ENCODE measurements at regions not wholly inside any gene's neighbourhood (a gene's known extent, or its start where the extent isn't known, plus 50 kb on each side); places are given as distances from the start of the nearest gene placed in this dataset.
"Not testable (repeated sequence)": the region's sequence is repeated elsewhere in the genome, so short reads cannot be mapped to it uniquely, and the experiment has no call there.

DNA sequence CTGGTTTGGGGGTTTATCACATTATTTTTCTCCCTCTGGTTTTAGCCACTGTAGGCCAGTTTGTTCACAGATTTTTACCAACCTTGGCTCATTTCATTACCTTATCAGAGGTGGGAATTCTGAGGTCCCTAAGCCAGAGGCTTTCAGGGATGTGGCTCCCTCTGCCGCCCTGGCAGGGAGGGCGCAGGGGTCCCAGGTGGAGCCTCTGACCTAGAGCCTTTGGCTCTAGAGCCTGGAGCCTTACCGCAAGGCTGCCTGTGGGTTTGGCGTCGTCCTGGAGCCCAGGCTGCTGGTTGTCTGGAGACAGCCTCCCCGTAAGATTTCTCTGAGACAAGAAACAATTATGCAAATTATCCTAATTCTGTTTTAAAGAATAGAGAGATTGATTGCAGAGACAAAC, 188.0 kb downstream of the LMLN start:
- not testable (repeated sequence) for DNase-seq (ENCODE audit: low read depth); H3K4me3 ChIP-seq (ENCODE audit: low read depth, low read length)

DNA sequence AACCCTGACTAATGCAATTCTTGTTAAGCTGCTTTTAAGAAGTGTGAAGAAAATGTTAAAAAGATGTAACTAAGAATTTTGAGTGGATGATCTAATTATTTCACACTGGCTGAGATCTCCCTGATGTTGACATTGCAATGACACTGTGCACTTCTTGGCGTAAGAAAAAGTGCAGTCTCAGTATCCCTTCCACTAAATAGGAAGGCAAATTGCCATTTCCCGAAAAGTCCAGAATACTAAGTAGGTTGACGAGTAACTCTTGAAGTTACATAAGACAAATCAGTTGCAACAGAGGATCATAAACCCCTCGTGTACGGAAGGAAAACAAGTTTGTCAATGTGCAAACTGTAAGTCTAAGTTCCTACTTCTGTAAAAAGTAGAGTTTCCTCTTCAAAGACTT, 189.9 kb downstream of the LMLN start:
- DNase-seq (ENCODE audit: low read depth); H3K4me3 ChIP-seq (ENCODE audit: low read depth, low read length): not testable (repeated sequence)

More for the DNA sequence above, 188.0 kb downstream of the LMLN start:
- TF ChIP-seq, protein P1, sequence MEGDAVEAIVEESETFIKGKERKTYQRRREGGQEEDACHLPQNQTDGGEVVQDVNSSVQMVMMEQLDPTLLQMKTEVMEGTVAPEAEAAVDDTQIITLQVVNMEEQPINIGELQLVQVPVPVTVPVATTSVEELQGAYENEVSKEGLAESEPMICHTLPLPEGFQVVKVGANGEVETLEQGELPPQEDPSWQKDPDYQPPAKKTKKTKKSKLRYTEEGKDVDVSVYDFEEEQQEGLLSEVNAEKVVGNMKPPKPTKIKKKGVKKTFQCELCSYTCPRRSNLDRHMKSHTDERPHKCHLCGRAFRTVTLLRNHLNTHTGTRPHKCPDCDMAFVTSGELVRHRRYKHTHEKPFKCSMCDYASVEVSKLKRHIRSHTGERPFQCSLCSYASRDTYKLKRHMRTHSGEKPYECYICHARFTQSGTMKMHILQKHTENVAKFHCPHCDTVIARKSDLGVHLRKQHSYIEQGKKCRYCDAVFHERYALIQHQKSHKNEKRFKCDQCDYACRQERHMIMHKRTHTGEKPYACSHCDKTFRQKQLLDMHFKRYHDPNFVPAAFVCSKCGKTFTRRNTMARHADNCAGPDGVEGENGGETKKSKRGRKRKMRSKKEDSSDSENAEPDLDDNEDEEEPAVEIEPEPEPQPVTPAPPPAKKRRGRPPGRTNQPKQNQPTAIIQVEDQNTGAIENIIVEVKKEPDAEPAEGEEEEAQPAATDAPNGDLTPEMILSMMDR (conservative IDR thresholded peaks at IDR 0.05; ENCODE audit: low read depth, low read length), result peak; percentile 28

DNA sequence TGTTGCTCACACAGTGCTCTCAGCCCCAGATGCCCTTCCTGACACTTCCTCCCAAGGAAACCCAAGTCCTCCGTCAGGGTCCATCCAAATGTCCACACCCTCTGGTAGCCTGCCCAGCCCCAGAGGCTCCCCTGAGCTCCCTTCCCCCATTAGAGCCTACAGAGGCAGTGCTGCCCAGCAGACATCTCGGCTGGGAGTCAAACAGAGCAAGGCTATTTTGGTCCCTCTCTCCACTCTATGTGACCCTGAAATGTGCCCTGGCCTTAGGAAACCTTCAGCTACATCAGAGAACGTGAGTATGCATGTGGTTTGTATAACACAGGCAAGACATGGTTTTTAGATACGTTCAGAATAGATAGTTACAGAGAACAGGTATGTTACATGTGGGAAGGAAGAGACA, 191.8 kb downstream of the LMLN start:
- H3K4me3 ChIP-seq (ENCODE audit: low read depth, low read length); DNase-seq (ENCODE audit: low read depth): not testable (repeated sequence)

DNA sequence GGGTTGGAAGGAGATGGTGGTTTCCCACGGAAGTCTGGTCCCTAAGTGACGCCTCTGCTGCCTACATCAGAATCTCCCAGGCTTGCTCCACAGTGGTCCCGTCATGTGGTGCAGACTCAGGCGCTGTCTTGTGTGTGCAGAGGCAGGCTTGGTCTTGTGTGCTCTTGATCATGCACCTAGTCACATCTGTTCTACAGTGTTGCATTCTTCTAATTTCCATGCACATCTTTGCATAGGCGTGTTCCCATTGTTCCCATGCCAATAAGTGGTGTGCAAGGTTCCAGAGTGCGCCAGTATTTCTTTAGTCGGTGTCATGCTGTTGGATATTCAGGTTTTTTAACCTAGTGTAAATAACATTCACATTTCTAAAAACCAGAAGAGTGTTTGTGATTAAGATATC, 195.8 kb downstream of the LMLN start:
- H3K4me3 ChIP-seq (ENCODE audit: low read depth, low read length); DNase-seq (ENCODE audit: low read depth): not testable (repeated sequence)

DNA sequence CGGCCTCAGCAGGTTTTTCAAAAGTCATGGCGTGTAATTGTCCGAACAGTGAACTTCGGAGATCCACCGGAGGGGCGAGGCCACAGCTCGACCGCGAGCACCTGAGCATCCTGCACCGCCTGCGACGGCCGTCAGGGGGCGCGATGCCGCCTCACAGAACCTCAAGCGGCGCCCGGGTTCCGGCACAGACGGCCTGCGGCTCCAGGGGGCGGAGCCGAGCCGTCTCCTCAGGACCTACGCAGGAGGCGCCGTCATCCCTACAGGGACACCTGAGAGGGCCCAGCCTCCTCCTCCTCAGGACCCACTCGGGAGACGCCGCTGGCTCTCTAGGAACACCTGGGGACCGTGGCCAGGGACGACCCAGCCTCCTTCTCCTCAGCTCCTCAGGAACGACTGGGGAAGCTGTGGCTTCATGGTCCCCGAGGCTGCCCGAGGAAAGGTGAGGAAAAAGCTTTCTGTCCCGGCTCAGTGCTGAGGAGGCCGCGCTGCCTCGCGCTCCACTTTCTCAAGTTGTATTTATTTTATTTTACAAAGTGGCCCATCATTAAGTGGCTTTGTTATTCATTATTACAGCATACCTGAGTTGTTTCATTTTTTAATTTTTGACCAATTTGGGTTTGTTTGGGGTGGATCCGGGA, 197.3 kb downstream of the LMLN start:
- DNase-seq (ENCODE audit: low read depth); H3K4me3 ChIP-seq (ENCODE audit: low read depth, low read length): not testable (repeated sequence)

DNA sequence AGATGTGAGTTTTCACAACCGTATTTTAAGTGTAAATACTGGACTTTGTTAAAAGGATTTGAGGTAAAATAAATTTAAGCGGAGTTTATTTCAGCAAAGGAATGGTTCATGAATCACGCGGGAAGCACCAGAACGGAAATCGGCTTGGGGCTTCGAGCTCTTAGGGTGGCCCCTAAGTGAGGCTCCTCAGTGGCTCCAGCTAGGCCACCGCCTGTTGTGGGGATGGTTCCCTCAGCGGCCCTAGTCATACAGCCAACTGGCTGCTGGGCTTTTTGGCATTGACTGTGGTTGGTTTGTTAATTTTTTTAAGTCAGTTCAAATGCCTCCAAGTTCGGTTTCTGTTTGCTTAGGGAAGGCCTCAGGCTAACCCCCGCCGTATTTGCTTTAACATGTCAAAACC, 198.0 kb downstream of the LMLN start:
- not testable (repeated sequence) for H3K4me3 ChIP-seq (ENCODE audit: low read depth, low read length)

DNA sequence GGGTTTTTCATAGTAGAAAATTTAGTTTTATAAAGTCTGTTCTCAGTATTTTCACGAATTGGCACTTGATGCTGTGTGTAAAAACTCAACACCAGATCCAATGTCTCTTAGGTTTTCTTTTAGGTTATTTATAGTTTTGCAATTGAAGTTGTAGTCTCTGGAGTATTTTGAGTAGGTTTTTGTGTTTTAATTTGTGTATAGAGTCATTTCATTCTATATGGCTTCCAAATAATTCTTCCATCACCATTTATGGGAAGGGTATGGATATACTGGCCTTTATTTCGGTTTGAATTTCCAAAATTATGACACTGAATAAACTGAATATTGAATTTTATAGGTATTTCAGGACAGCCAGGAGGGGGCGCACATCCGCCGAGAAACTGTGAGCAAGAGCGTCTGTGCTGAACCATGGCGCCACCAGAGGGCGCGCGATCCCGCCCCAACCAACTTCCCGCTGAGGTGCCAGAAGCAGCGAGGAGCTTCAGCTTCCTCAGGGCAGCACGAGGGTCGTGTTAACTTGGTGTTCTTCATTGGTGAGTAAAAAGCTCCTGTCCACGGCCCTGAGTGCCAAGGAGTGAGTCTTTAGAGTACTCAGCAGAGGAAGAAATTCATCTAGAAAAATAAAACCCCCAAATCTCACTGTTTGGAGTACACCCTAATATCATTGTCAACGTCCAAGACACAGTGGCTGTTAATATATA, 207.5 kb downstream of the LMLN start:
- DNase-seq (ENCODE audit: low read depth); H3K4me3 ChIP-seq (ENCODE audit: low read depth, low read length): not testable (repeated sequence)
- TF ChIP-seq, protein P1 (conservative IDR thresholded peaks at IDR 0.05; ENCODE audit: low read depth, low read length), result peak; percentile 58

More for the DNA sequence above, 198.0 kb downstream of the LMLN start:
- not testable (repeated sequence) for DNase-seq (ENCODE audit: low read depth)

DNA sequence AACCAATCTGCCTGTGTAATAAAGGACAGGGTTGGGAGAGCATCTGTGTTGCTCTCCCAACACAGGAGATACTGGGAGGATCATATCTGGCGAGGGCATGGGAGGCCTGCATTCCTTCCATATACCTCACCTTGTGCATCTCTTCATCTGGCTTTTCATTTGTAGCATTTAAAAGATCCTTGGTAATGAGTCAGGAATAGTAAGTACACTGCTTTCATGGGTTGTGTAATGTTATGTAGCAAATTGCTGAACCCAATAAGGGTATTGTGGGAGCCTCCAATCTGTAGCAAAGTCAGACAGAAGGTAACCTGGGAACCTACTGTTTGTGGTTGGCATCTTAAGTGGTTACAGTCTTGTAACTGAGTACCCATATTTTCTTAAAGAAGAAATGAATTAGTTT, 210.8 kb downstream of the LMLN start:
- not testable (repeated sequence) for H3K4me3 ChIP-seq (ENCODE audit: low read depth, low read length); DNase-seq (ENCODE audit: low read depth)

DNA sequence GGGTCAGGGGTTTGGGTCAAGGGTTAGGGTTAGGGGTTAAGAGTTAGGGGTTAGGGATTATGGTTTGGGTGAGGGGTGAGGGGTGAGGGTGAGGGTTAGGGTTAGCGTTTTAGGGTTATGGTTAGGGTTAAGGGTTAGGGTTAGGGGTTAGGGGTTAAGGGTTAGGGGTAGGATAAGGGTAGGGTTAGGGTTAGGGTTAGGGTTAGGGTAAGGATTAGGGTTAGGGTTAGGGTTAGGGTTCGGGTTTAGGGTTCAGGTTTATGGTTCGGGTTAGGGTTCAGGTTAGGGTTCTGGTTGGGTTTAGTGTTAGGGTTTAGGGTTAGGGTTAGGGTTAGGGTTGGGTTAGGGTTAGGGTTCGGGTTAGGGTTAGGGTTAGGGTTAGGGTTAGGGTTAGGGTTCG, 213.1 kb downstream of the LMLN start:
- DNase-seq (ENCODE audit: low read depth); H3K4me3 ChIP-seq (ENCODE audit: low read depth, low read length): not testable (repeated sequence)

DNA sequence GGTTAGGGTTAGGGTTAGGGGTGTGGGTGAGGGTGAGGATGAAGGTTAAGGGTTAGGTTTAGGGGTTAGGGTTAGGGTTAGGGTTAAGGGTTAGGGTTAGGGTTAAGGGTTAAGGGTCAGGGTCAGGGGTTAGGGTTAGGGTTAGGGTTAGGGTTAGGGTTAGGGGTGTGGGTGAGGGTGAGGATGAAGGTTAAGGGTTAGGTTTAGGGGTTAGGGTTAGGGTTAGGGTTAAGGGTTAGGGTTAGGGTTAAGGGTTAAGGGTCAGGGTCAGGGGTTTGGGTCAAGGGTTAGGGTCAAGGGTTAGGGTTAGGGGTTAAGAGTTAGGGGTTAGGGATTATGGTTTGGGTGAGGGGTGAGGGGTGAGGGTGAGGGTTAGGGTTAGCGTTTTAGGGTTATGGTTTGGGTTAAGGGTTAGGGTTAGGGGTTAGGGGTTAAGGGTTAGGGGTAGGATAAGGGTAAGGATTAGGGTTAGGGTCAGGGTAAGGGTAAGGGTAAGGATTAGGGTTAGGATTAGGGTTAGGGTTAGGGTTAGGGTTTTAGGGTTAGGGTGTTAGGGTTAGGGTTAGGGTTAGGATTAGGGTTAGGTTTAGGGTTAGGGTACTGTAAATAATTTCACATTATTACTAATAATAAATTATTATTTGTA, 214.0 kb downstream of the LMLN start:
- not testable (repeated sequence) for H3K4me3 ChIP-seq (ENCODE audit: low read depth, low read length); DNase-seq (ENCODE audit: low read depth)
